ENCODE measurements at regions not wholly inside any gene's neighbourhood (a gene's known extent, or its start where the extent isn't known, plus 50 kb on each side); places are given as distances from the start of the nearest gene placed in this dataset.
"Not testable (repeated sequence)": the region's sequence is repeated elsewhere in the genome, so short reads cannot be mapped to it uniquely, and the experiment has no call there.

DNA sequence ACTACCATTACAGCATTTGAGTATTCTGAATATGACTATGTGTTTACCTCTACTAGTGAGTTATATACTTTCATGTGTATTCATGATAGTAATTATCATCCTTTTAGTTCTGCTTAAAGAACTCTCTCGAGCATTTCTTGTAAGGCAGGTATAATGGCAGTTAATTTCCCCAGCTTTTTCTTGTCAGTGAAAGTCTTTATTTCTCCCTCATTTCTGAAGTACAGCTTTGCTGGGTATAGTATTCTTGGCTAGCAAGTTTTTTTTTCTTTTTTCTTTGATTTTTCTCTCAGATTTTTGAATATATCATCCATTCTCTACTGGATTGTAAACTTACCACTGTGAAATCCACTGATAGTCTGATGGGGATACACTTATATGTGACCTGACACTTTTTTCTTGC is 165.9 kb upstream of the ARHGAP5 start:
- no peak for DNase-seq (ENCODE audit: low read depth in 2 of 2)

DNA sequence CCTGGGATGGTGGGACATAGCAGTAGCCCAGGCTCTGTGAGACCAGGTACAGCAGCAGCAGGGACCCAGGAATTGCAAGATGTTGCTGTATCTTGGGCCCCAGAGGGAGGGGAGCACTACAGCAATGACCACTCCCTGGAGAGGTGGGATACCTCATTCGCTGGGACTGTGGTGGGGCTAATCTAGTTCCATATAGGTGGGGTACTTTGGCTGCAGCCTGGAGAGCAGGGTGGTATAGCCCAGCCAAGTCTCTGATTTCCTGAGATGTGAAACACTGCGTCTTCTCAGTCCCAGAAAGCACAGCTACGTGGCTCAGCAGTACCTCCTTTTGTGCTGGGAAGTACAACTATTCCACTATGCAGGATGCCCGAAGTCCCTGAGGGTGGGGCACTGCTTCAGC is 163.7 kb upstream of the ARHGAP5 start:
- DNase-seq (ENCODE audit: low read depth in 2 of 2): no peak

DNA sequence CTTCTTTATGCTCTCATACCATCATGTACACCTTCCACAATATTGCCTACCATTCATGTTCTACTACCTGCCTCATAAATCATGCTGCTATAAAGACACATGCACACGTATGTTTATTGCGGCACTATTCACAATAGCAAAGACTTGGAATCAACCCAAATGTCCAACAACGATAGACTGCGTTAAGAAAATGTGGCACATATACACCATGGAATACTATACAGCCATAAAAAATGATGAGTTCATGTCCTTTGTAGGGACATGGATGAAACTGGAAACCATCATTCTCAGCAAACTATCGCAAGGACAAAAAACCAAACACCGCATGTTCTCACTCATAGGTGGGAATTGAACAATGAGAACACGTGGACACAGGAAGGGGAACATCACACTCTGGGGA is 158.8 kb upstream of the ARHGAP5 start:
- not testable (repeated sequence) for DNase-seq (ENCODE audit: low read depth in 2 of 2)

DNA sequence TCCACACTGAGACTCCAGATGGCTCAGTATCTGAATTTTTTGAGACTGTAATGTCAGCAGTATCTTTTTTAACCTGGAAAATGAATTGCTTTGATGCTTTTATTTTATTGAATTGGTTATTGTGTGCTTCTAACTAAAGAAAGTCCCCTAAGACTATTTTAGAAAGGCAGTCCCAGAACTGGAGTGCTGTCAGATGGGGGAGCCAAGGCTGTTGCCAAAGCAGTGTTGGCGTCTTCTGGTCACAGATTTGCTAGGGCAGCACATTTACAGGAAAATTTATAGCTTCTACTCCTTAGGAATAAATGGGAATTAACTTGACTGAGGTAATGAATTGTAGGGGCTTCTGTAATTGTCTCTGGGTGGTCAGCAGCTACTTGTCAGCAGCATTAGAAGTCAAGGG is 157.1 kb upstream of the ARHGAP5 start:
- no peak for DNase-seq (ENCODE audit: low read depth in 2 of 2)

DNA sequence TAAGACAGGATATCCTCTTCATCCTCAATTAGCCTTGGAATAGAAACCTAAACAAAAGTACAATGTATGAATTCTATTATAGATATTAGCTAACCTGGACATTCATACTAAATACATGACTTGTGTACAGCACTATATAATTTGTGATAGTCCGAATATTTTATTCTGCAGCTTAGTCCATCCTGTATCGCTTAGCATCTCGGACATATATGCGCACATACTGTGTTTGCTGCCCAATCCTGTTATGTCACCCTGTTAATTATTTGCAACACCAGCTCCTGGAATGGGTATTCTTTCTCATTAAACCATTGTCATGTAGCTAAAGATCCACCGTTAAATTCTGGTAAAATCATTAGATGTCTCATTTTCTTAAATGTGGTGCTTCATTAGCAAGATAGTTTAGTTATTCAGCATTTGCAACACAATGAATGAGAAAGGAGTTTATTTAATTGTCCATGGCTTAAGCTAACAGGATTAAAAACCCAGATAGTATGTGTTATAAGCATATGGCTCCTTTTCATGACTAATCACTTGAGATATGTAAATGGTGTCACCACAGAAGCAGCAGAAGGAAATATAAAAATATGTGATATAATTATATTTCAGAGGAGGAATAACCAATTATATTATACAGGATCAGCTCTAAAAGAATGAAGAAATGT is 156.0 kb upstream of the ARHGAP5 start:
- DNase-seq (ENCODE audit: low read depth in 2 of 2): no peak

DNA sequence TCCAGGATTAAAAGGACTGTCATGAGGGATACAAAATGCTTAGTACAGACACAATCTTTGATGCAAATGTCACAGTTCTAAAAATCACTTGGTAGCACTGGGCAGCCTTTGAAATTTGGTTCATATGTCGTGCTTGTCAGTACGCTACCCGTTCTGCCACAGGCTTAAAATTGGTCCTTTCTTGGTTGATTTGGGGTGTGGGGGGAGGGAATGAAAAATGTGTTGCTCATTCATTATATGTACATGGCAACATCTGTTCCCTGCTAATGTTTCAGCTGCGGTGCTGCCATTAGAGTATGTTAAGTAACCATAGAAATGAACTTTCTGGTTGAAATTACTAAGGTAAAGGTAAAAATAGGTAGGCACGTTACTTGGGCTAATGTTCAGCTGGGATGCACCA is 155.4 kb upstream of the ARHGAP5 start:
- no peak for DNase-seq (ENCODE audit: low read depth in 2 of 2)

DNA sequence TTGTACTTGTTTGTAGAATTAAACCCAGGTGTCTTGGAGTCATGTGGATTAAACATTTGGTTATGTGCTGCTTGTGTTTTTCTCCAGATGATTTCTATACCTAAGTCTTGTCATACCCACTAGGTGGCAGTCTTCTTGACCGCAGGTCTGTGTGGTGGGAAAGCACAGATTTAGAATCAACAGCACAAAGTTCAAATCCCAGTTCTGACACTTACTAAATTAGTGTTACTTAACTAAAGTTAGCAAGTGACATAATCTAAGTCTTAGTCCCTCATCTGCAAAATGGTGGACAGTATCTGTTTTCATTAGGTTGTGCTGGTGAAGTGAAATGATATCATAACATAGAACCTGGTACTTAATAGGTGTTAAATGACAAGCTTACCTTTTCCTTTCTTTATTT is 151.0 kb upstream of the ARHGAP5 start:
- peak; percentile 33 to 67 for DNase-seq (ENCODE audit: low read depth in 2 of 2)

DNA sequence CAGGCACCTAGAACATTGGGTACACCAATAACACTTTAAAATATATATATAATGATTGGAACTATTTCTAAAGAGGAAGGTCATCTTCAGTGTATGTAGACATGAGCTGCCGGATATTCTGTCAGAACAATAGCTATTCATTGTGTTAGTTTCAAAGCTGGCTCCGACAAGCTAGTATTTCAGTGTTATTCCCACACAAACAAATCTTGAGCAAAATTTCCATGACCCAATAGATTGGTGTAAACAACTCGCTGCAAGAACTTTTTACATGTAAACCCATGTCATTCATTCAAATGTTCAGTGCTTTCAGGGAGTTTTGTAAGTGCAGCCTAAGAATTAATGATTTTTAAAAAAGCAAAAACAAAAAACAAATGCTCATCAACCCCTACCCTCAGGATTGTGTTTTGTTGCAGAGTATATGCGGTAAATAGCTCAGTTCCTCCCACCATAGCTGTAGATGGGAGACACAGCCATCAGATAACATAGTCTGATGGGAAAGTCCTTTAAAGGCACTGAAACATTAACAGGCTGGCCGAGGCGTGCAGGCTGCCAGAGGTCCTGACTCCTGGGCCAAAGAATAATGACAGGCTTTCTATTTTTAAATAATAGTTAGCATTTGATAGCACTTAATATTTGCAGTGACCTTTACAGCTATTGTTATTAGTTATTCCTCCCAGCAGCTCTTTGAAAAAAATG is 150.3 kb upstream of the ARHGAP5 start:
- peak; percentile 92 to 96 for DNase-seq (ENCODE audit: low read depth in 2 of 2)

DNA sequence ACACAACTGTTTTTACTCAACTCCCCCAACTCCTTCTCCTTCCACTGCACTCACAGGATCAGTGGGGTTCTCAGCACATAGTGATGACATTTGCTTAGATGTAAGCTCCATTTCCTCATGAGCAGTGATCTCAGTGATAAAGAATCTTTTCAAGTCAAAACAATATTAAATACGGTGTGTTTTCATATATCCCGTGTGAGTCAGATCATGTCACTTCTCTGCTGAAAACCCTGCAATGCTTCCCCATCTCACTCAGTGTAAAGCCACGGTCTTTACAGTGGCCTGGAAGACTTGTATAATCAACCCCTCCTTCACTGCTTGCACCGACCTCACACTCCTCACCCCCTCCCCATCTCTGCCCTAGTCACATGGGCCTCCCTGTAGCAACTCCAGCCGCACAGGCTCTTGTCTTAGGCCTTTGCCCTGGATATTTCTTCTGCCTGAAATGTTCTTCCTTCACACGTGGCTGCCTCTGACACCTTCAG is 149.7 kb upstream of the ARHGAP5 start:
- DNase-seq (ENCODE audit: low read depth in 2 of 2): peak; percentile 35 to 96

DNA sequence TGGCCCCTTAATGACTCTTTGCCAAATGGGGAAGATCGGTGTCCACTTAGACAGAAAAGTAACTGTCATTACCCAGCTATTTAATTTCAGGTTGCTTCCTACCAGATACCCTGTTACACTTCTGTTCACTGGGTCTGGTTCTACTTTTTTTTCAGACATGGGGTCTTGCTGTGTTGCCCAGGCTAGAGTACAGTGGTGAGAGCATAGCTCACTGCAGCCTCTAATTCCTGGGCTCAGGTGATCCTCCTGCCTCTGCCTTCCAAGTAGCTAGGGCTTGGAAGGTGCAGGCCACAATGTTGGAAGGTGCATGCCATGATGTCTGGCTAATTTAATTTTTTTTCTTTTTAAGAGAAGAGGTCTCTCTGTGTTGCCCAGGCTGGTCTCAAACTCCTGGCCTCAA is 147.0 kb upstream of the ARHGAP5 start:
- no peak for DNase-seq (ENCODE audit: low read depth in 2 of 2)

DNA sequence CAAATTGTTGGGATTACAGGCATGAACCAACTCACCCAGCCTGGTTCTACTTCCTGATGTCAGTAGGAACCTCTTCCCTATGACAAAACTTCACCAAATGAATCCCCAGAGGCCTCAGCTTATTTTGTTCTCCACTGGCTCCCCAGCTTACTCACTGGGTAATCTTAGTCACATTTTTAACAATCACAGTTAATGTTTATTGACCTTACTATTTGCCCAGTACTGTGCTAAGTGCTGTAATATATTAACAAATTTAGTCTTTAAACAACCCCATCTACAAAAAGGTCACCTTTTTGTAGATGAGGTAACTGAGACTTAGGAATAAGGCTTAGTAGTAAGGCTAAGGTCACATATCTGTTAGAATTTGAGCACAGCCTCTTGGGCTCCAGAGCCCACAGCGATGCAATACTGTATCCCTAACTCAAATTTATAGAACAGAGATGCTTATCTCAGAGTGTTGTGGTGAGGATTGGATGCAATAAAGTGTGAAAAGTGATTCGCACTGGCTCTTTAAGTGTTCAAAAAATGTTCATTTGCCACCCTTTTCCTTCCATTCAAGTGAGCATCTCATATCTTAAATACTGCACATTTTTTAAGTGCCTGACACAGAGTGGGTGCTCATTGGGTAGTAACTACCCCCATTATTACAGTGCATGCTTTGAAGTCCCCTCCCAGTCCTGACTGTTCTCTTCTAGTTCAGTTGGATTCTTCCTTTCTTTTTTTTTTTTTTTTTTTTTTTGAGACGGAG is 146.4 kb upstream of the ARHGAP5 start:
- no peak for DNase-seq (ENCODE audit: low read depth in 2 of 2)

DNA sequence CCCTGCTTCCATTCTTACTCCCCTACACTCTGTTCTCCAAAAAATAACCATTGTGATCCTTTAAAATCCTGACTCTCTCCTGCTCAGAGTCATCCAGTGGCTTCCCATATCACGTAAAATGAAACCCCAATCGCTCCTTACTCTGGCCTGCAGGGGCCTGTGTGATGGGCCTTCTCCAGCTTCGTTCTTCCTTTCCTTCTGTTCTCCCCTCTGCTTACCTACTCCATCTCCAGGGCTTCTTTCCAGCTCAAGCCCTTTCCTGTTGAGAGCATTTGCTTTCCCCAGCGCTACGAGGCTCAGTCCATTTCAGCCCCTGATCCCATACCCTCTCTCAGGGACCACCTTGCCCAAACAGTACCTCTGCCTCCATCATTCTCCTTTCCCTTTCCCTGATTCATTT is 144.4 kb upstream of the ARHGAP5 start:
- DNase-seq (ENCODE audit: low read depth in 2 of 2): no peak

DNA sequence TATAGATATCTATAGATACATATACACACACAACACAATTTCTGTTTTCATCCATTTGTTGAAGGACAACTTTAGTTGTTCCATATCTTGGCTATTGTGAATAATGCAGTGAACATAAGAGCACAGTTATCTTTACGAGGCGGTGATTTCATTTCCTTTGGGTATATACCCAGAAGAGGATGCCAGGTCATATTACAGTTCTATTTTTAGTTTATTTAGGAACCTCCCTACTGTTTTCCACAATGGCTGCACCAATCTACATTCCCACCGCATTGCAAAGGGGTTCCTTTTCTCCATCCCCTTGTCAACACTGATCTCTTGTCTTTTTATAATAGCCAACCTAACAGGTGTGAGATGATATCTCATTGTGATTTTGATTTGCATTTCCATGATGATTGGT is 143.4 kb upstream of the ARHGAP5 start:
- peak in 1 of 2 donors; percentile 78 for DNase-seq (ENCODE audit: low read depth in 2 of 2)

DNA sequence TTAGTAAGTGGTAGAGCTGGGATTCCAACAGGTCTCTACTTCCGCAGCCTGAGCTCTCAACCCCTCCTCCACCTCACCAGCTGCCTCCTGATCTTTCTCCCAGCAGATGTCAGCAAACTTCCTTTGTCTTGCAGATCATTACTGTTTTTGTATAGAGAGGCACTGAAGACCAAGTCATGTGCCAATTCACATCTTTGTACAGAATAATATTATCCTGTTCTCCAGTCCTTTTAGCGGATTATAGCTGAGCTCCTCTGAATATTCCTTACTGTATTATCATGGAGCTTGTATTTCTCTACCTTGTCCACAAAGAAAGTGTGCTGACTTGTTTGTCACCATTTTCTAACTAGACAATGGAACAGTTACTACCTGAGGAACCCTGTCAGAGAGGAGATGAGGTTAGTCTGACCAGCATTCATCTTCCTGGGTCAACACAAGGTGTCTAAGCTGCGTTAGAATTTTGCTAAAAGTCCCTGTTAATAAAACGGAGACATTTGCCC is 142.3 kb upstream of the ARHGAP5 start:
- DNase-seq (ENCODE audit: low read depth in 2 of 2): peak in 1 of 2 donors; percentile 67

DNA sequence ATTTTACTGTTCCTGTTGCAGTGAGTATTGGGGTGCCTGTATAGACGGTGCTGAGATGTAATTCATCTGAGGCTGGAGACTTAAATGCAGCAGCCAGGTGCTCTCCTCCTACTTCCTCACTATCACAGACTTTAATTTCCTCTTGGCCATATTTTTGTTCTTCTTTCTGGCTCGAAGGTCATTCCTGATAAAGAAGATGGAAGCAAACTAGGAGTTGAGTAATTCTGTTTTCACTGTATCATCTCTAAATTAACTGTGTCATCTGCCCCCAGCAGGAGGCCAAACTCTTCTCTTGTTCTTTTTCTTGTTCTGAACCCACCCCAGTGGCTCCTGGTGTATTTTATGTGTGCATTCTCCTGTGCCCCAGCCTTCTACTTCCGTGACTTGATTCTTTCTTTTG is 141.7 kb upstream of the ARHGAP5 start:
- DNase-seq (ENCODE audit: low read depth in 2 of 2): no peak

DNA sequence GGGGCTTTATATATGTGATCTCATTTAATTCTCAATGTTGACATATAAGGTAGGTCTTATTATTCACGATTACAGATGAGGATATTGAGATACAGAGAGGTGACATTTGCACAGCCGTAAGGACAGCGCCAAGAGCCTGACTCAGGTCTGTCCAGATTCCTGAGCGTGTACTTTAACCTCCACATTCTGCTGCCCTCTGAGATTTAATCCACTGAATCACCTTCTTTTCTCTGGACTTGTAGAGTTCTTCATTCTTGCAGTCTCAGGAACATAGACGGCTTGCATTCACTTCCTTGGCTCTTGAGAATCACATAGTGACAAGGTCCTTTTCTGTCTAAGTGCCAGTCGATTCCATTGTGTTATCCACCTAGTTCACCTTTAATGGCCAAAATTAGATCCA is 141.0 kb upstream of the ARHGAP5 start:
- DNase-seq (ENCODE audit: low read depth in 2 of 2): no peak

DNA sequence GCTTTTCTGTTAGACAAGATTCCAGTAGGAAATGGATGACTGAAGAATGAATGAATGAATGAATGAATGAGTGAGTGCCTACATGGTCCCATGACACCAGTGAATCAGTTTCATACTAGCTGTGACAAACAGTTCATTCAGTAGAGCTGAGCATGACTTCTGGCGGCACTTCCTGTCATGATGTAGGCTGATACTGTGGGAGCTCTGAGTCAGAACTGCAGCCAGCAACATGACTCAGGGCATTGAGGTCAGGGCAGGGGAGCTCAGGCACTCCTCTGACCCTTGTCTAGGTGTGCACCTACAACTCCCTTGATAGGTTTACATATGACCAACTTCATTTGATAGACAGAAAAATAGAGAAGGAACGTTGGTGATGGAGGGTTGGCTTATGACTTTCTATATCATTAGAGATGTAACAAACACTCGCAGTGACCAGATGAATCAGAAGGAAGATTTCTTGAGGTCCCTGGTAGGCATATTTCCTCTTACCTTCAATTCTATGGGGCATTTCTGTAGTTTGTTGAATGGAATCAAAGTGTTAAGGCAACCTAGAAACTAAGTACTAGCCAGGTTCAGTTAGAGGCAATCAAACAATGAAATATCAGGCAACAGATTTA is 139.3 kb upstream of the ARHGAP5 start:
- peak; percentile 81 to 90 for DNase-seq (ENCODE audit: low read depth in 2 of 2)

DNA sequence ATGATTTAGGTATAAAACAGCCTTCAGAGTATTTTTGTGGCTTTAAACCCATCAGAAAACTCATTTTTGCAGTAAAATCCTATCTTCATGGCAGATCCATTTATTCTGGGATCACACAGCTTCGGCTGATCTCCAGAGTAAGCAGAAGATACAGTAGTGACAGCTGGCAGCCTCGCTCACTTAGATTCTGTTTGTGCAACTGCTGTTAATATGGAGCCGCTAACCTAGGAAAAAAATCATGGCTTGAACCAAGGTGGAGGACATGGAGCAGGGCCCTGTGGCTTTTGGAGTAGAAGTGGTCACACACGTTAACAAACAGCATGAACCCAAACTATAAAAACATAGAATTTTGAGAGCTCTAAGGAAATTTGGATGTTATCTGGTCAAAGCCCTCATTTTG is 137.2 kb upstream of the ARHGAP5 start:
- no peak for DNase-seq (ENCODE audit: low read depth in 2 of 2)

DNA sequence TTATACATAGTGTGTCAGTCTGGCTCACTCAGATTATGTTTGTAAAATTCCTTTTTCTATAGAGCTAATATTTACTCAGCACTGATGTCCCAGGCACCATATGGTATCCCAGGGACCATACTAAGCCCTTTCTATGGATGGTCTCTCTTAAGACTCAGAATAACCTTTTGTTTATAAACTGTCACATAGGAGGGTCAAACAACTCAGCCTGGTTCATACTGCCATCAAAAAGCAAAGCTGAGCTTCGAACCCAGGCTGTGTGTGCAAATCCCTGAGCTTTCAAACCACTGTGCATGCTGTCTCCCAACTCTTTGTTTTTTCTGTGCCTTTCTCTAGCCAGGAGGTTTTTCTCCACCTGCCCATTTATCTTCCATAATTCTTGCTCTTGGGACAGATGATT is 135.6 kb upstream of the ARHGAP5 start:
- no peak for DNase-seq (ENCODE audit: low read depth in 2 of 2)

DNA sequence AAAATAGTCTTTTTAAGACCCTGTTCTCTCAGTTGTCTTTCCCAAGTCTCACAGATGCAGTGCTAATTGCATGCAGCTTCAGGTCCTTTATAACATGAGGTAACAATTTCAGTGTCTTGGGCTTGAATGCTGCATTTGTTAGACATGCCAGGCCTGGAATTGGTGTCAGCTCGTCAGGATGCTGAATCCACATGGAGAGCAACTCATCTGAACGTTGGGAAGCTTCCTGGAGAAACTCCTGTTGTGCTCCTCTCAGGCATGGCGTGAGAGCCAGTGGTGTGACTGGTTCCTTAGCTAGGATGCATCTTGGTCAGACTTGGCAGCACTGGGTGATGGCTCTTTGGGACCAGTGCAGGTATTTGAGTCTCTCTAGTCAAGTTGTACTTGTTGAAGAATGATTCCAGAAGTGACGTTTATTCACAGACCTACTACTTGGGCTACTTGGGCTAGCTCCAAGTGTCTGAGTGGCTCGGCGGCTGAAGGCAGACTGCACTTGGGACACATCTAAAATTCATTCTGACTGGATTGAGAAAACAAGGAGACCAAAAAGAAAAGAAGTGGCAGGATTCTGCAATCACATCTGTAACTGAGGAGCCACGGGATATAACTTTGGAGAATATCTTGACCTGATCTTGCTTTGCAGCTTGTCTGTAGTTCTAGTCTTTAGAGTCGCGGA is 134.8 kb upstream of the ARHGAP5 start:
- no peak for DNase-seq (ENCODE audit: low read depth in 2 of 2)

DNA sequence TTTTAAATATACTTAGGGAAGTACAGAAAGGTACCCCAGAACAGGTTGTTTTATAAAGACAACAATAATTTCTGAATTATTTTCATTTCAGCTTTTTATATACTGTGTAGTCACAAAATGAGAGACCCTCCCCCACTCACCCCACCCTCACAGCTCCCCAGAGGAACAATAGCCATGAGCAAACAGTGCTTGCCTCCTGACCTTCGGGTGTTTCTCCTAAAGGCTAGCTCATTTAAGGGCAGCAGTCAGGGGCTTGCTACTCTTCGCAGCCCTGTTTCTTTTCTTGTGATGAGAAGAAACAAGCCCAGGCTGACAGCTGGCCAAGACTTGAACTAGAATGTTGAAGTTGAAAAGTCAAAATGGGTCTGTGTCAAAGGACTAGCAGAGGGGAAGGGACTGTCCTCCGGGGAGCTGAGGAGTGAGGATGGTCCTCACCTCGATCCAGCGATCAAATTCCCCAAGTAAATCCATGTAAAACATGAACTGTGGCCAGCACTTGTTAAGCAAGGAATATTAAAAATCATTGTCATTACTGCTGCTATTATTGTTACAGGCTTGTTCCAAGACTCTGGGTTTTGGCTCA is 133.8 kb upstream of the ARHGAP5 start:
- no peak for DNase-seq (ENCODE audit: low read depth in 2 of 2)
